ENCODE measurements at regions not wholly inside any gene's neighbourhood (a gene's known extent, or its start where the extent isn't known, plus 50 kb on each side); places are given as distances from the start of the nearest gene placed in this dataset.
"Not testable (repeated sequence)": the region's sequence is repeated elsewhere in the genome, so short reads cannot be mapped to it uniquely, and the experiment has no call there.

GRCh38 chr5:44150075-44150723 is 239.0 kb downstream of the FGF10 start:
- no peak for TF ChIP-seq ZFP3 (CRISPR knock-in tag; IDR thresholded peaks at IDR 0.05)
- ATAC-seq = no peak

DNA sequence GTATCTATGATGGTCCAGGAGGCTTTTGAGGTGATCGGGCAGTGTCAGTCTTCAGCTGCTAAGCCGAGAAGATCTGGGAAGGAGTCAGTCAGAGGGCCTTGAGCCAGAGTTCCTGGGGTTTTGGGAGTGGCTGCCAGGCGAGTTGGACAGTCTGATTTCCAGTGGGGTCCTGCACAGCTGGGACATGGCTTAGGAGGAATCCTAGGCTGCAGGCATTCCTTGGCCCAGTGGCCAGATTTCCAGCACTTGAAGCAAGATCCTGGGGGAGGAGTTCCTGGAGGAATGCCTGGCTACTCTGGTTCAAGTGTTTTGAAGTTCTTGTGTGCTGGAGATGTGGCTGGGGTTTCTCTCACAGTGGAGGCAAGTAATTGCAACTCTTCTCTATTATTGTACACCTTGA is 271.3 kb downstream of the FGF10 start:
- not testable (repeated sequence) for ATAC-seq

DNA sequence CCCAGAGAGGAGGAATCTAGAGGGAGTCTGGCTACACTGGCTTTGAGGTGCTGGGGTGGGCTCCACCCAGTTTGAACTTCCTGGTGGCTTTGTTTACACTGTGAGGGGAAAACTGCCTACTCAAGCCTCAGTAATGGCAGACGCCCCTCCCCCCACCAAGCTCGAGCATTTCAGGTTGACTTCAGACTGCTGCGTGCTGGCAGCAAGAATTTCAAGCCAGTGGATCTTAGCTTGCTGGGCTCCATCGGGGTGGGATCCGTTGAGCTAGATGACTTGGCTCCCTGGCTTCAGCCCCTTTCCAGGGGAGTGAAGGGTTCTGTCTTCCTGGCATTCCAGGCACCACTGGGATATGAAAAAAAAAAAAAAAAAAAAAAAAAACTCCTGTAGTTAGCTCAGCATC is 281.0 kb downstream of the FGF10 start:
- not testable (repeated sequence) for ATAC-seq

DNA sequence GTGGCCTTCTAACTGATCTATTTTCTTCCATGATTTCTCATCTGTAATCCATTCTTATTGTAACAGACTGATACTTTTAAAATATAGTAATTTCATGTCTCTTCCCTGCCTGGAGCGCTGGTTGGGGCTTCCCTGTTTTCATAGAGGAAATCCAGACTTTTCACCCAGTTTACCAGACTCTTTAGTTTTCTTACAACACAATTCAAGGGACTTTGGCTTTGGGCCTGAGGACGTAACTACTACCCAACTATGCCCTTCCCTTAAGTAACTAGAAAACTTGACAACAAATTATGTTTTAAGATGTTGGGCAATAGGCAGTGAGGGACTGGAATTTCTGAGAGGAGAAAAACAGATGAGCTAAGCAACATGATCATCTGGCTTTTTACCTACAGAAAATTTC is 289.6 kb downstream of the FGF10 start:
- no peak for ATAC-seq
- TF ChIP-seq POU6F1 (CRISPR knock-in tag; IDR thresholded peaks at IDR 0.05; ENCODE audit: borderline replicate concordance, low read depth) (no peak), ESRRG (CRISPR knock-in tag; IDR thresholded peaks at IDR 0.05) (no peak), ZNF565 (CRISPR knock-in tag; conservative IDR thresholded peaks at IDR 0.05; ENCODE audit: low read depth) (no peak), TCF4 (CRISPR knock-in tag; IDR thresholded peaks at IDR 0.05; ENCODE audit: borderline replicate concordance) (no peak), SNAI2 (CRISPR knock-in tag; IDR thresholded peaks at IDR 0.05) (no peak), BACH2 (CRISPR knock-in tag; IDR thresholded peaks at IDR 0.05; ENCODE audit: borderline replicate concordance) (no peak), TOX (CRISPR knock-in tag; IDR thresholded peaks at IDR 0.05; ENCODE audit: borderline replicate concordance) (no peak), ZNF70 (CRISPR knock-in tag; IDR thresholded peaks at IDR 0.05) (no peak), CSDC2 (CRISPR knock-in tag; IDR thresholded peaks at IDR 0.05) (no peak), GLIS3 (CRISPR knock-in tag; IDR thresholded peaks at IDR 0.05) (no peak), PPARA (CRISPR knock-in tag; IDR thresholded peaks at IDR 0.05; ENCODE audit: borderline replicate concordance) (no peak), RARB (CRISPR knock-in tag; IDR thresholded peaks at IDR 0.05) (no peak)
- TF ChIP-seq, protein P1, sequence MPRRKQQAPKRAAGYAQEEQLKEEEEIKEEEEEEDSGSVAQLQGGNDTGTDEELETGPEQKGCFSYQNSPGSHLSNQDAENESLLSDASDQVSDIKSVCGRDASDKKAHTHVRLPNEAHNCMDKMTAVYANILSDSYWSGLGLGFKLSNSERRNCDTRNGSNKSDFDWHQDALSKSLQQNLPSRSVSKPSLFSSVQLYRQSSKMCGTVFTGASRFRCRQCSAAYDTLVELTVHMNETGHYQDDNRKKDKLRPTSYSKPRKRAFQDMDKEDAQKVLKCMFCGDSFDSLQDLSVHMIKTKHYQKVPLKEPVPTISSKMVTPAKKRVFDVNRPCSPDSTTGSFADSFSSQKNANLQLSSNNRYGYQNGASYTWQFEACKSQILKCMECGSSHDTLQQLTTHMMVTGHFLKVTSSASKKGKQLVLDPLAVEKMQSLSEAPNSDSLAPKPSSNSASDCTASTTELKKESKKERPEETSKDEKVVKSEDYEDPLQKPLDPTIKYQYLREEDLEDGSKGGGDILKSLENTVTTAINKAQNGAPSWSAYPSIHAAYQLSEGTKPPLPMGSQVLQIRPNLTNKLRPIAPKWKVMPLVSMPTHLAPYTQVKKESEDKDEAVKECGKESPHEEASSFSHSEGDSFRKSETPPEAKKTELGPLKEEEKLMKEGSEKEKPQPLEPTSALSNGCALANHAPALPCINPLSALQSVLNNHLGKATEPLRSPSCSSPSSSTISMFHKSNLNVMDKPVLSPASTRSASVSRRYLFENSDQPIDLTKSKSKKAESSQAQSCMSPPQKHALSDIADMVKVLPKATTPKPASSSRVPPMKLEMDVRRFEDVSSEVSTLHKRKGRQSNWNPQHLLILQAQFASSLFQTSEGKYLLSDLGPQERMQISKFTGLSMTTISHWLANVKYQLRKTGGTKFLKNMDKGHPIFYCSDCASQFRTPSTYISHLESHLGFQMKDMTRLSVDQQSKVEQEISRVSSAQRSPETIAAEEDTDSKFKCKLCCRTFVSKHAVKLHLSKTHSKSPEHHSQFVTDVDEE (CRISPR knock-in tag; IDR thresholded peaks at IDR 0.05) = no peak
- TF ChIP-seq, protein P2, sequence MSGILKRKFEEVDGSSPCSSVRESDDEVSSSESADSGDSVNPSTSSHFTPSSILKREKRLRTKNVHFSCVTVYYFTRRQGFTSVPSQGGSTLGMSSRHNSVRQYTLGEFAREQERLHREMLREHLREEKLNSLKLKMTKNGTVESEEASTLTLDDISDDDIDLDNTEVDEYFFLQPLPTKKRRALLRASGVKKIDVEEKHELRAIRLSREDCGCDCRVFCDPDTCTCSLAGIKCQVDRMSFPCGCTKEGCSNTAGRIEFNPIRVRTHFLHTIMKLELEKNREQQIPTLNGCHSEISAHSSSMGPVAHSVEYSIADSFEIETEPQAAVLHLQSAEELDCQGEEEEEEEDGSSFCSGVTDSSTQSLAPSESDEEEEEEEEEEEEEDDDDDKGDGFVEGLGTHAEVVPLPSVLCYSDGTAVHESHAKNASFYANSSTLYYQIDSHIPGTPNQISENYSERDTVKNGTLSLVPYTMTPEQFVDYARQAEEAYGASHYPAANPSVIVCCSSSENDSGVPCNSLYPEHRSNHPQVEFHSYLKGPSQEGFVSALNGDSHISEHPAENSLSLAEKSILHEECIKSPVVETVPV (CRISPR knock-in tag; IDR thresholded peaks at IDR 0.05) = no peak
- TF ChIP-seq, protein P3, sequence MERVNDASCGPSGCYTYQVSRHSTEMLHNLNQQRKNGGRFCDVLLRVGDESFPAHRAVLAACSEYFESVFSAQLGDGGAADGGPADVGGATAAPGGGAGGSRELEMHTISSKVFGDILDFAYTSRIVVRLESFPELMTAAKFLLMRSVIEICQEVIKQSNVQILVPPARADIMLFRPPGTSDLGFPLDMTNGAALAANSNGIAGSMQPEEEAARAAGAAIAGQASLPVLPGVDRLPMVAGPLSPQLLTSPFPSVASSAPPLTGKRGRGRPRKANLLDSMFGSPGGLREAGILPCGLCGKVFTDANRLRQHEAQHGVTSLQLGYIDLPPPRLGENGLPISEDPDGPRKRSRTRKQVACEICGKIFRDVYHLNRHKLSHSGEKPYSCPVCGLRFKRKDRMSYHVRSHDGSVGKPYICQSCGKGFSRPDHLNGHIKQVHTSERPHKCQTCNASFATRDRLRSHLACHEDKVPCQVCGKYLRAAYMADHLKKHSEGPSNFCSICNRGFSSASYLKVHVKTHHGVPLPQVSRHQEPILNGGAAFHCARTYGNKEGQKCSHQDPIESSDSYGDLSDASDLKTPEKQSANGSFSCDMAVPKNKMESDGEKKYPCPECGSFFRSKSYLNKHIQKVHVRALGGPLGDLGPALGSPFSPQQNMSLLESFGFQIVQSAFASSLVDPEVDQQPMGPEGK (CRISPR knock-in tag; IDR thresholded peaks at IDR 0.05; ENCODE audit: borderline replicate concordance) = no peak
- TF ChIP-seq, protein P4, sequence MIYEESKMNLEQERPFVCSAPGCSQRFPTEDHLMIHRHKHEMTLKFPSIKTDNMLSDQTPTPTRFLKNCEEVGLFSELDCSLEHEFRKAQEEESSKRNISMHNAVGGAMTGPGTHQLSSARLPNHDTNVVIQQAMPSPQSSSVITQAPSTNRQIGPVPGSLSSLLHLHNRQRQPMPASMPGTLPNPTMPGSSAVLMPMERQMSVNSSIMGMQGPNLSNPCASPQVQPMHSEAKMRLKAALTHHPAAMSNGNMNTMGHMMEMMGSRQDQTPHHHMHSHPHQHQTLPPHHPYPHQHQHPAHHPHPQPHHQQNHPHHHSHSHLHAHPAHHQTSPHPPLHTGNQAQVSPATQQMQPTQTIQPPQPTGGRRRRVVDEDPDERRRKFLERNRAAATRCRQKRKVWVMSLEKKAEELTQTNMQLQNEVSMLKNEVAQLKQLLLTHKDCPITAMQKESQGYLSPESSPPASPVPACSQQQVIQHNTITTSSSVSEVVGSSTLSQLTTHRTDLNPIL (CRISPR knock-in tag; IDR thresholded peaks at IDR 0.05; ENCODE audit: low read depth) = no peak
